Smooth muscle cell (in vitro differentiated cells): ENCODE measurements at regions not wholly inside any gene's neighbourhood (a gene's known extent, or its start where the extent isn't known, plus 50 kb on each side); places are given as distances from the start of the nearest gene placed in this dataset.

Source experiments
- DNase-seq: peaks from one replicate; lab custom pipeline; 2025; ENCODE audit not compliant: unreplicated experiment; lab: John Stamatoyannopoulos, UW
- H2AFZ ChIP-seq: fragments of 200-600 bp; sonication (generic); 2 replicates; pipeline ENCODE4 v1.6.0; 2016; ENCODE audit warnings: antibody characterized with exemption, low read depth, mild to moderate bottlenecking
- H3F3A ChIP-seq: fragments of 200-600 bp; sonication (generic); 2 replicates; pipeline ENCODE4 v1.6.0; 2017; ENCODE audit warnings: antibody characterized with exemption, low read depth
- H3K27ac ChIP-seq: fragments of 200-600 bp; sonication (generic); 2 replicates; pipeline ENCODE4 v1.5.1; 2016; ENCODE audit warnings: low read depth, mild to moderate bottlenecking
- H3K27me3 ChIP-seq: fragments of 200-600 bp; sonication (generic); 2 replicates; pipeline ENCODE4 v1.6.1; 2016; ENCODE audit warnings: low read depth, mild to moderate bottlenecking
- H3K36me3 ChIP-seq: fragments of 200-600 bp; sonication (generic); 2 replicates; pipeline ENCODE4 v1.5.1; 2016; ENCODE audit warnings: low read depth
- H3K4me1 ChIP-seq: fragments of 200-600 bp; sonication (generic); 2 replicates; pipeline ENCODE4 v1.5.1; 2016; ENCODE audit warnings: low read depth
- H3K4me2 ChIP-seq: fragments of 200-600 bp; sonication (generic); 2 replicates; pipeline ENCODE4 v1.6.0; 2016; ENCODE audit warnings: mild to moderate bottlenecking
- H3K4me3 ChIP-seq: fragments of 200-600 bp; sonication (generic); 2 replicates; pipeline ENCODE4 v1.5.1; 2016; ENCODE audit warnings: mild to moderate bottlenecking
- H3K79me2 ChIP-seq: fragments of 200-600 bp; sonication (generic); 2 replicates; pipeline ENCODE4 v1.6.0; 2016; ENCODE audit warnings: low read depth, mild to moderate bottlenecking
- H3K9ac ChIP-seq: fragments of 200-600 bp; sonication (generic); 2 replicates; pipeline ENCODE4 v1.6.0; 2016; ENCODE audit warnings: low read depth
- H3K9me3 ChIP-seq: fragments of 200-600 bp; sonication (generic); replicated peaks from 2 replicates; pipeline ENCODE4 v1.5.1; 2016; ENCODE audit warnings: low read depth
- H4K20me1 ChIP-seq: fragments of 200-600 bp; sonication (generic); 2 replicates; pipeline ENCODE4 v1.6.0; 2016; ENCODE audit warnings: low read depth
- WGBS: methylation state at CpG from one replicate; pipeline ENCODE4 v1.1.7; 2016; ENCODE audit warnings: low lambda C conversion rate; 5-methylcytosine and 5-hydroxymethylcytosine counted together
- TF ChIP-seq, protein P1 (sequence below): fragments of 200-600 bp; sonication (generic); IDR thresholded peaks from 2 replicates; pipeline ENCODE4 v1.5.1; 2017; ENCODE audit warnings: borderline replicate concordance, mild to moderate bottlenecking, antibody characterized with exemption; ENCODE audit not compliant: insufficient read depth, poor library complexity, severe bottlenecking

DNA sequence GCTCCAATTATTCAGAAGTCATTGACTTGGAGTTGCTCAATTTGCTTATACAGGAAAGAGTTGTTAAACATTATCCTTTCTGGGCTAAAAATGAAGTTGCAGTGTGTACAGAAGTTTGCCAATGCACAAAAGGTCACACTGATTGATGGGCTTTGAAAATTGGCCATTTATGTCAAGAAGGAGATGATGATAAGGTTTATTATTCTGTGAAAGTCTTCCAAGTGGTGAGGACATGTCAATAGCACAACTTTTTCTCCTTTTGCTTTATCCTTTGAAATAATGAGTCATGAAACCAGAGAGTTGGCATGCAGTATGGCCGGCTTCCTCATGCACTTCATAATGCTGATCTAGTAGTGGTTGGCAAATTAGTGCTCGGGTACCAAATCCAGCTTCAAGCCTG, 848.5 kb upstream of the WWC1 start:
- WGBS, result 35% methylated on average over 2 of the region's 2 CpGs
- no peak overlapping the region for H3K4me2 ChIP-seq

DNA sequence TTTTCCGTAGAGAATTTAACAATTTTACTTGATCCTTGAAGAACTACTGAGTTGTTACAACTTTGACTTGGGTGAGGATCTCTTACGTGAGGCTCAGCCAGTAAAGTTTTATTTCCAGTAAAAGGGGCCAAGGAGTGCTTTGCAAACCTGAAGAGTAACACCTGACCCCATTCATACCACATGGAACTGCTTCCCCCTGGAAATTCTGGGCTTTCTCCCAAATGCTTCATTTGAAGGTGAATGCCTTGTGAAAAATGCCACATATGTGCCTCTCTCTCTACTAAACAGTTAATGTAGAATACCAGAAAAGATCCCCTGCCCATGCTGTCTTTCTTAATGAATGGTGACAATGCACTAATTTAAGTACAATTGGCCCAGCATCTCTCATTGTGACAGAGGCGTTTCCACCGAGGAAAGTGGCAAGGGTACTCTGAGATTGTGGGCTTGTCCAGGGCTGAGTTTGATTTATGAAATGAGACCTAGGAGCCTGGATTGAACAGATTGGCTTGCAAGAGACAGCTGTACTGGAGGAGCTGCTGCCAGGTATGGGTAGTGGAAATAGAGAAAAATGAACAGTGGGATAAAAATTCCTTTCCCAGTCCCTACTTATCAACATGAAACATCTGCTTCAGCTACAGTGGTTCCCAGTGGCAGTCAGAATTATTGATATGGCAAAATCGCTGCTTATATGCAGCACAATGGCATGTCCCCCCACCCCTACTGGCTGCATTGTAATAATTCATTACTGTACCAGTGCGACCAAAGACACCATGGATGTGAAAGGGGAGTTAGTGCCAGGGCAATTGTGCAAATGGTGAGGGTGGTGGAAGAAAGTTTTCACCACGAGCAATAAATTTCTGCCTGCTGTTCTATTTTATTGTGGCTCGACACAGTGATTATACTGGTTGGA, 843.7 kb upstream of the WWC1 start:
- Histone ChIP-seq H3K4me1 (no peaks in the 10 kb centered on the region), H3K9ac (no peak overlapping the region), H3K27ac (no peak overlapping the region), H3K79me2 (no peaks in the 10 kb centered on the region), H4K20me1 (no peaks in the 10 kb centered on the region), H3K4me3 (no peak overlapping the region), H2AFZ (no peak overlapping the region), H3K36me3 (no peaks in the 10 kb centered on the region), H3F3A (no peaks in the 10 kb centered on the region), H3K9me3 (no peaks in the 10 kb centered on the region), H3K4me2 (no peak overlapping the region), H3K27me3 (no peaks in the 10 kb centered on the region)
- TF ChIP-seq, protein P1, sequence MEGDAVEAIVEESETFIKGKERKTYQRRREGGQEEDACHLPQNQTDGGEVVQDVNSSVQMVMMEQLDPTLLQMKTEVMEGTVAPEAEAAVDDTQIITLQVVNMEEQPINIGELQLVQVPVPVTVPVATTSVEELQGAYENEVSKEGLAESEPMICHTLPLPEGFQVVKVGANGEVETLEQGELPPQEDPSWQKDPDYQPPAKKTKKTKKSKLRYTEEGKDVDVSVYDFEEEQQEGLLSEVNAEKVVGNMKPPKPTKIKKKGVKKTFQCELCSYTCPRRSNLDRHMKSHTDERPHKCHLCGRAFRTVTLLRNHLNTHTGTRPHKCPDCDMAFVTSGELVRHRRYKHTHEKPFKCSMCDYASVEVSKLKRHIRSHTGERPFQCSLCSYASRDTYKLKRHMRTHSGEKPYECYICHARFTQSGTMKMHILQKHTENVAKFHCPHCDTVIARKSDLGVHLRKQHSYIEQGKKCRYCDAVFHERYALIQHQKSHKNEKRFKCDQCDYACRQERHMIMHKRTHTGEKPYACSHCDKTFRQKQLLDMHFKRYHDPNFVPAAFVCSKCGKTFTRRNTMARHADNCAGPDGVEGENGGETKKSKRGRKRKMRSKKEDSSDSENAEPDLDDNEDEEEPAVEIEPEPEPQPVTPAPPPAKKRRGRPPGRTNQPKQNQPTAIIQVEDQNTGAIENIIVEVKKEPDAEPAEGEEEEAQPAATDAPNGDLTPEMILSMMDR, result no peak
- no peak for DNase-seq
- WGBS, result 87% methylated on average over 8 of the region's 8 CpGs

More for the DNA sequence above, 848.5 kb upstream of the WWC1 start:
- Histone ChIP-seq H3K36me3 (no peaks in the 10 kb centered on the region), H3K4me3 (no peak overlapping the region), H4K20me1 (no peaks in the 10 kb centered on the region), H3K9ac (no peak overlapping the region), H3K27ac (no peak overlapping the region), H3K9me3 (no peaks in the 10 kb centered on the region), H3F3A (no peaks in the 10 kb centered on the region), H3K79me2 (no peaks in the 10 kb centered on the region), H2AFZ (no peak overlapping the region), H3K4me1 (no peaks in the 10 kb centered on the region), H3K27me3 (no peaks in the 10 kb centered on the region)
- no peak for DNase-seq
- TF ChIP-seq, protein P1, result no peak

DNA sequence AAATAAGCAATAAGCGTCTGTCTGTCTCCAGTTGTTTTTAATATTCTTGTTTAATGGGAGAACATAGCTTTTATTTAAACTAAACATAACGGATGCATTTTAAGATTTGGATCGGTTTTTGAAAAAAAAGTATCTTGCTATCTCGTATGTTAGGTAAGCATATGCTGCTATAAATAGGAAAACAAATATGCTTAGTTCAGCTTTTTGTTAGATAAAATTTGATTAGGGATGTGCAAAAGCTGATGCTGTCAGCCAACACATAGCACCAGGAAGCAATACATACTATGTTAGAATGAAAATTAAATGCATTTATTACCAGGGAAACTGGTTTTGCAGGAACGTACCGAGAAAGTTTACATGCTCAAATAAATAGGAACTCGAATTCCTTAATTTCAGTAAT, 843.1 kb upstream of the WWC1 start:
- Histone ChIP-seq H3K4me1 (peaks cover 5% of the 10 kb centered on the region), H3K4me2 (no peak overlapping the region), H3F3A (no peaks in the 10 kb centered on the region), H3K9ac (no peak overlapping the region), H4K20me1 (no peaks in the 10 kb centered on the region), H3K4me3 (no peak overlapping the region), H3K27ac (no peak overlapping the region), H3K9me3 (no peaks in the 10 kb centered on the region), H2AFZ (no peak overlapping the region), H3K27me3 (no peaks in the 10 kb centered on the region), H3K79me2 (no peaks in the 10 kb centered on the region), H3K36me3 (no peaks in the 10 kb centered on the region)
- WGBS, result 80% methylated on average over 7 of the region's 7 CpGs
- DNase-seq, result no peak
- TF ChIP-seq, protein P1, result no peak

DNA sequence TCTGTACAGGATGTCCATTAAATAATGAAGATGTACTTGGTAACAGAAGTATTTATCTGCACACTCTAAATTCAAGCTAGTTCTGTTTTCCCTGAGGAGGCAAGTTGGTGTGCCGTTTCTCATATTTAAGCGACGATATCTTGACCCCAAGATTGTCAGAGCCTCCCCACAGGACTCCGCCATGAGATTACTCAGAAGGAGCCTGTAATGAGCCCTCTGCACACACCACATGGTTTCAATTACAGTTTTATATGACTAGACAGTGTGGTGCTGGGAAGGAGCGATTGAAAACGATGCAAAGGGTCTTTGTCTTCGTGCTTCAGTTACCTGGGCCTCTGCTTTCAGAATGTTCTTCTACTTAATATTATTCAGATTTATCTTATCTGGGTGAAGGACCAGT, 840.4 kb upstream of the WWC1 start:
- Histone ChIP-seq H3K36me3 (no peaks in the 10 kb centered on the region), H3K79me2 (no peaks in the 10 kb centered on the region), H4K20me1 (no peaks in the 10 kb centered on the region), H3K9ac (no peak overlapping the region), H3F3A (no peaks in the 10 kb centered on the region), H3K27me3 (no peaks in the 10 kb centered on the region), H3K4me1 (peaks cover 6% of the 10 kb centered on the region), H3K4me2 (no peak overlapping the region), H2AFZ (no peak overlapping the region), H3K4me3 (no peak overlapping the region), H3K27ac (no peak overlapping the region), H3K9me3 (no peaks in the 10 kb centered on the region)
- TF ChIP-seq, protein P1, result no peak
- no peak for DNase-seq
- 67% methylated on average over 7 of the region's 7 CpGs for WGBS
